Gastrocnemius medialis (tissue), 4 donors: ENCODE measurements at regions not wholly inside any gene's neighbourhood (a gene's known extent, or its start where the extent isn't known, plus 50 kb on each side); places are given as distances from the start of the nearest gene placed in this dataset.

Experiments
- CTCF ChIP-seq, 5 experiments: fragments of 450-650 bp in 3 of 5; fragments of 200-600 bp in 2 of 5; sonication (generic) in 2 of 5; IDR thresholded peaks in 4 of 5; conservative IDR thresholded peaks in 1 of 5; 1 replicate in 4 of 5; 2 replicates in 1 of 5; pipeline ENCODE4 v1.5.1; 2016 to 2019; ENCODE audit warnings: antibody characterized with exemption in 5 of 5, mild to moderate bottlenecking in 3 of 5, moderate library complexity in 3 of 5
- POLR2A ChIP-seq, 2 donors: fragments of 450-650 bp; IDR thresholded peaks; one replicate each; pipeline ENCODE4 v1.6.1; 2017; ENCODE audit warnings: antibody characterized with exemption in 2 of 2, mild to moderate bottlenecking in 2 of 2, moderate library complexity in 2 of 2

GRCh38 chr2:226638576-226638975 is 161.0 kb downstream of the IRS1 start:
- TF ChIP-seq CTCF (IDR thresholded peaks at IDR 0.05 in 4 of 5, conservative IDR thresholded peaks at IDR 0.05 in 1 of 5) (no peak), POLR2A (IDR thresholded peaks at IDR 0.05) (no peak)
